ENCODE measurements at regions not wholly inside any gene's neighbourhood (a gene's known extent, or its start where the extent isn't known, plus 50 kb on each side); places are given as distances from the start of the nearest gene placed in this dataset.

- Histone ChIP-seq H3K27ac (no peak overlapping the region), H3K9me3 (no peaks in the 10 kb centered on the region), H3K4me1 (no peaks in the 10 kb centered on the region), H3K4me3 (no peak overlapping the region), H3K36me3 (no peaks in the 10 kb centered on the region), H3K27me3 (no peaks in the 10 kb centered on the region)
- TF ChIP-seq CTCF (IDR thresholded peaks at IDR 0.05) = no peak
- intact Hi-C loops (cut with DNase I; ENCODE audit: low total_unique reads) = no loop called here
- no peak for DNase-seq
These were observed 490.4 kb downstream of the BMP2 start for GRCh38 chr20:7257692-7258466.

- no peaks in the 10 kb centered on the region for H3K36me3 ChIP-seq
- DNase-seq = no peak
- H3K4me3 ChIP-seq = no peak overlapping the region
- no peak for TF ChIP-seq CTCF (IDR thresholded peaks at IDR 0.05)
- no peaks in the 10 kb centered on the region for H3K27me3 ChIP-seq
- intact Hi-C loops (cut with DNase I; ENCODE audit: low total_unique reads) = no loop called here
- H3K9me3 ChIP-seq = no peaks in the 10 kb centered on the region
- no peak overlapping the region for H3K27ac ChIP-seq
- H3K4me1 ChIP-seq = no peaks in the 10 kb centered on the region
These were observed 495.3 kb downstream of the BMP2 start for GRCh38 chr20:7262803-7263202.

DNA sequence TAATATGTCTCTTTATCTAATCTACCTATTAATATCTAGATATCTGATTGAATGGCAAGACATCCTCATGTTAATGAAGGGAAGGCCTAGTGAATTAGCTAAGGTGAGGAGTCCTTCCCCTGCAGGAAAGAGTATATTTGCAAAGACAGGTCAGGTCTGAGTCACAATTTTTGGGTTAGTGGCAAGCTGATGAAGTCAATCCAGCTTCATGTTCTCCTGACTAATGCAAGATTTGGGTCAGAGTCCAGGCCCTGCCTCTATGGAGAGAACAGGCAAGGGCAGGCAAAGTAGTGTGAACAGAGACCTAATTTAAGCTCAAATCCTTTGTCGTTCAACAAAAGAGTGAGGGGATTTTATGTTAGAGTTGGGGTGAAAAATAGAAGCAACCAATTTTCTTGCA is 496.7 kb downstream of the BMP2 start:
- intact Hi-C loops (cut with DNase I; ENCODE audit: low total_unique reads) = no loop called here
- DNase-seq = no peak
- Histone ChIP-seq H3K27ac (no peak overlapping the region), H3K27me3 (no peaks in the 10 kb centered on the region), H3K9me3 (no peaks in the 10 kb centered on the region), H3K36me3 (no peaks in the 10 kb centered on the region), H3K4me1 (no peaks in the 10 kb centered on the region), H3K4me3 (no peak overlapping the region)
- TF ChIP-seq CTCF (IDR thresholded peaks at IDR 0.05) = no peak

DNA sequence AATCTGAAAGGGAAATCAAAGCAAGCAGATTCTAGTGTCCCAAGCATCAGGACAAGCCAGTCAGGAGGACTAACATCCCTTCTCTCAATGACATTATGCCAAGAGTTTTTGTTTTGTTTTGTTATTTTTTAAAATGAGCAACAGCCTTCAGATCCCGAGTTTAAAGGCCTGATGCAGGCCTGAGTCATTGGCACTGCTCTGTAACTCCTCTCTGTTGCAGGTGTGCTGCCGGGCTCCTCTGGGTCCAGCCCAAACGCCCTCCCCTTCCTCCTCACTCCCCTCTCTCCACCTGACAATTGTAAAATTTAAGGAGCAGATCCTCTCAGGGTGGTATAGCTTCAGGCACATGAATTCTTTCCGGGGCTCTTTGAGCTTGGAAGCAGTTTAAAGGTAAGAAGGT is 502.0 kb downstream of the BMP2 start:
- no peaks in the 10 kb centered on the region for H3K9me3 ChIP-seq
- no peak overlapping the region for H3K27ac ChIP-seq
- no peak for DNase-seq
- no peaks in the 10 kb centered on the region for H3K4me1 ChIP-seq
- no peak for TF ChIP-seq CTCF (IDR thresholded peaks at IDR 0.05)
- no peak overlapping the region for H3K4me3 ChIP-seq
- intact Hi-C loops (cut with DNase I; ENCODE audit: low total_unique reads) = no loop called here
- no peaks in the 10 kb centered on the region for H3K36me3 ChIP-seq
- H3K27me3 ChIP-seq = no peaks in the 10 kb centered on the region

- H3K9me3 ChIP-seq = no peaks in the 10 kb centered on the region
- DNase-seq = no peak
- no peak overlapping the region for H3K4me3 ChIP-seq
- intact Hi-C loops (cut with DNase I; ENCODE audit: low total_unique reads) = no loop called here
- H3K27ac ChIP-seq = no peak overlapping the region
- no peak for TF ChIP-seq CTCF (IDR thresholded peaks at IDR 0.05)
- no peaks in the 10 kb centered on the region for H3K27me3 ChIP-seq
- H3K4me1 ChIP-seq = peaks cover 0 to 6% (median 0%) of the 10 kb centered on the region in 4 donors
- H3K36me3 ChIP-seq = no peaks in the 10 kb centered on the region
These were observed 505.0 kb downstream of the BMP2 start for GRCh38 chr20:7272512-7272911.

All from tibial artery (tissue), 4 donors.